ENCODE measurements at regions not wholly inside any gene's neighbourhood (a gene's known extent, or its start where the extent isn't known, plus 50 kb on each side); places are given as distances from the start of the nearest gene placed in this dataset.
A peak's percentile ranks its signal among the peaks of the same experiment; 100 is the strongest.

GRCh38 chr1:163257763-163258162 lies 55.0 kb upstream of the RGS5 start:
- ATAC-seq, result peak; percentile 63
- intact Hi-C loops (cut with micrococcal nuclease), result no loop called here
- DNase-seq, result no peak

DNA sequence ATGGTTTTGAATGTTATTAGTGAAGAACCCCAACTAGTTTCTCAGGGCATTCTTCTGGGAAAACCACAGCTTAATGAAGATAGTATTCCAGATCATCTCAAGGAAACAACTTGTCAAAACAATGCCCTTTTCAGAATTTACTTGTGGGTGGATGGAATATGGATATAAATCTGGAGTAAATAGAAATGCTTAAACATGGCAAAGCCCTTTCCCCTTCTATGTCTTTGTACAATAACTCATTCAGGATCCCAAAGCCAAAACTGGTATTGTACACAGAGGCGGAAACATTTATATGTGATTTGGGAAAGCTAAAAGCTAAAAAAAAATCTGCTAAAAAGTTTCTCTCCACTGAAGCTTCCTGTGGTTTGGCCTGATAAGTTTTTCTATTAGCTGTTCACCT lies 55.5 kb upstream of the RGS5 start:
- ATAC-seq, result no peak
- intact Hi-C loops (cut with micrococcal nuclease), result no loop called here

DNA sequence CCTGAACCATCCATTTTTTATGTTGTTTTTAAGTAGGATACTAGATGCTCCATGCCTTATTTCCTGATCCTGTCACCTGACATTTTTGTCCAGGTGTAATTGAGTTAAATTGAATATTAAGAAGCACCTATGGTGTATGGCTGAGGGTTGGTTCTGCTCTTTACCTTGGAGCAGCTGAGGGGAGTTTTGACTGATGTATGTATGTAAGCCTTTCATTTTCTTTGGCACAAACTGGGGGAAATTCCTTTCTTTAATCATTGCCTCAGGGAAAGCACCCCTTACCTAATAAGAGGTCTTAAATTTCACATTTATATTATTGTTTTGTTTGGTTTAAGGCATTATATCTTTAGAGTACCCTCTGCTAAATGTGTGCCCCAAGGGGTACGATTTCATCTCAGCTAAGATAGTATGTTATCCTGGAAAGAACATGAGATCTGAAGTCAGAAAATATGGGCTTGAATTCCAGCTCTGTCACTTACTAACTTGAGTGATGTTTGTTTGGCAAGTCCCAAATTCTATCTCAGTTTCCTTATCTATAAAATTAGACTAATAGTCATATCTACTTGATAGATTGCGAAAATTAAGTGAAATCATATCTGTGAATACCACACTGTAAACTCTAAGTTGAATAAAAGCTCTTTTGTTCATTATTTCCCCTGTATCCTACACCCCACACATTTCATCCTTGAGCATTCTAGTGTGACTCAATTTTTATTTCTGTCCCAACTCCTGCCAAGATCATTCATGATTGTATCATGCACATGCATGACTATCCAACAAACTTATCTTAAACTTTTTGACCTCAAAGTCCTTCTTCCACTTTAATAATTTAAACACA lies 57.7 kb upstream of the NUF2 start:
- intact Hi-C loops (cut with micrococcal nuclease), result no loop called here
- DNase-seq (no peak), ATAC-seq (no peak)

More for the DNA sequence above, 55.5 kb upstream of the RGS5 start:
- DNase-seq, result no peak

DNA sequence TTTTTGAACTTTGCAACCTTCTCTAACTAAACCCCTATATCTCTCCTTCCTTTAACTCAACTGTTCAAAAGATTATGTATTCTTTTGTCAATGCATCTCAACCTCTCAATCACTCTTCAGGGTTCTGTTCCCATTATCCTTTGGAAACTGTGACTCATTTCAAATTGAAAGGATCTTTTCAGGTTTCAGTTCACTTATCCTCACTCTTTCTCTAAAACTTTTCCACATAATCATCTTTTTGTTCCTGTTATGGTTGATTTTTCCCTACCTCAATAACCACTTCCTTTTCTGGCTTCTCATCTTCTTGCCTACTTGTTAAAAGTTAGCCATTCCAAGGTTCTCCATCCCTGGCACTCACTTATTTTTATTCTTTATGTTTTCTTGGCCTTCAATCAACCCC lies 56.2 kb upstream of the NUF2 start:
- ATAC-seq, result no peak
- intact Hi-C loops (cut with micrococcal nuclease), result no loop called here
- DNase-seq, result no peak

- no peak for DNase-seq
- intact Hi-C loops (cut with micrococcal nuclease), result no loop called here
- no peak for ATAC-seq
Observed at GRCh38 chr1:163267962-163268361, 53.8 kb upstream of the NUF2 start.

DNA sequence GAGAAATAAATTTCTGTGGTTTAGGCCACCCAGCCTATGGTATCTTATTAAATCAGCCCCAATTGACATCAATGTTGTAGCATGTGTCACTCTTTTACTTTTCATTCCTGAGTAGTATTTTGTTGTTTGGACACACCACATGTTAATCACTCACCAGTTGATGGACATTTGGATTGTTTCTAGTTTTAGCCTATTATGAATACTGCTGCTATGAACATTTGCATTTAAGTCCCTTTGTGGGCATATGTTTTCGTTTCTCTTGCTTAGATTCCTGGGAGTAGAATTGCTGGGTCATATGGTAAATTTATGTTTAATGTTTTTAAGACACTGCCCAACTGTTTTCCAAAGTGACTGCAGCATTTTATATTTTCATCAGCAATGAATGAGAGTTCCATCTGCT lies 50.2 kb upstream of the NUF2 start:
- ATAC-seq (no peak), DNase-seq (no peak)
- intact Hi-C loops (cut with micrococcal nuclease), result no loop called here

All from left ventricle myocardium superior (tissue), 1 donor.